ENCODE measurements at regions not wholly inside any gene's neighbourhood (a gene's known extent, or its start where the extent isn't known, plus 50 kb on each side); places are given as distances from the start of the nearest gene placed in this dataset.

DNA sequence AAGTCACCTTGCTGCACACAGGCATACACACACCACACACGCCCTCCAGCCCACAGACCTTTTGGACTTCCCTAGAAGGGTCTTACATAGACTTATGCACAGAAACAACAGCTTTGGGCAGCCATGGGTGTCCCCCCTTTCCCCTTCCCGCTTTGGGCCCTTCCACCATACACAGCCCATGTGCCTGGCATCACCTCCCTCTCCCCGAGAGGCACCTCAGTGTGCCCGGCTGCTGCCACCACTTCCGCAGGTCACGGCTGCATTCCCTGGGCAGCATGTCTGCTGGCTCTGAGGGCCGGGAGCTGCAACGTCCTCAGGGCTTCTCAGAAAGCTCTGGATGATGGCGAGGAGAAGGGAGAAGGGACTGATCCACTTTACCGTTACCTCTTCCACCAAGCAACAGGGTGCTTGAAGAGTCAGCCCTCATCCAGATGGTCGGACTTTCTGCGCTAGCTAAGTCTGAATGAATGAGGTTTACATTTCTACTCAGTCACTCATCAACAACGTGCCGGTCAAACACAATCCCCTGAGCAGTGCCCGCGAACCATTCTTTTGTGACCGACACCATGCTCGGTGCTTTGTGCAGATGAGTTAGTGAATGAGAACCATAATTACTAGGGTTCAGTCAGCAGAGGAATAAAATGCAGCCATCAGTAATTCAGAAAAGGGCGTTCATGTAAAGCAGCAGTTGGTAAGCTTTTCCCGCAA is 72.2 kb upstream of the BCL11B start:
- H3K27me3 ChIP-seq (ENCODE audit: control insufficient read depth, insufficient read depth, low read length): no peaks in the 10 kb centered on the region
- TF ChIP-seq, protein P1, sequence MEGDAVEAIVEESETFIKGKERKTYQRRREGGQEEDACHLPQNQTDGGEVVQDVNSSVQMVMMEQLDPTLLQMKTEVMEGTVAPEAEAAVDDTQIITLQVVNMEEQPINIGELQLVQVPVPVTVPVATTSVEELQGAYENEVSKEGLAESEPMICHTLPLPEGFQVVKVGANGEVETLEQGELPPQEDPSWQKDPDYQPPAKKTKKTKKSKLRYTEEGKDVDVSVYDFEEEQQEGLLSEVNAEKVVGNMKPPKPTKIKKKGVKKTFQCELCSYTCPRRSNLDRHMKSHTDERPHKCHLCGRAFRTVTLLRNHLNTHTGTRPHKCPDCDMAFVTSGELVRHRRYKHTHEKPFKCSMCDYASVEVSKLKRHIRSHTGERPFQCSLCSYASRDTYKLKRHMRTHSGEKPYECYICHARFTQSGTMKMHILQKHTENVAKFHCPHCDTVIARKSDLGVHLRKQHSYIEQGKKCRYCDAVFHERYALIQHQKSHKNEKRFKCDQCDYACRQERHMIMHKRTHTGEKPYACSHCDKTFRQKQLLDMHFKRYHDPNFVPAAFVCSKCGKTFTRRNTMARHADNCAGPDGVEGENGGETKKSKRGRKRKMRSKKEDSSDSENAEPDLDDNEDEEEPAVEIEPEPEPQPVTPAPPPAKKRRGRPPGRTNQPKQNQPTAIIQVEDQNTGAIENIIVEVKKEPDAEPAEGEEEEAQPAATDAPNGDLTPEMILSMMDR (conservative IDR thresholded peaks at IDR 0.05 in 1 of 2, IDR thresholded peaks at IDR 0.05 in 1 of 2; ENCODE audit: low read depth in 1 of 2, low read length in 2 of 2): no peak
- TF ChIP-seq EZH2 (IDR thresholded peaks at IDR 0.05; ENCODE audit: low read length, missing control alignments): no peak
- no peak for DNase-seq (ENCODE audit: low read depth in 2 of 2)

DNA sequence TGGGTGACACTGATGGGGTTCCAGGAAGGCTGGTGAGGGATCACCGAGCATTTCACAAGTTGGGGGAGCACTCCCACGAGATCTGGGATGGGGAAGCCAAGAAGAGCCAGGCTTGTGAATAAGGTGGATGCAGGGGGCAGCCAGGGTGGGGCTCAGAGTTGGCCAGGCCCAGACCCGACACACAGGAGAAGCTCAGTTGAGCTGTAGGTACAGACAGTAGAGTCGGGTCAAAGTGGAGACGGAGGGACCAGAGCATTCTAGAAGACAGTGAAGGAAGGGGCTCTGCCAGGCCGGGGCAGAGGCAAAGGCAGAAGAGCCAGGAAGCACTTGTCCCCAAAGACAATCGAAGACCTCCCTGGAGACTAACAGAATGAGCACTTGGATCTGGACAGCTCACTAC is 70.9 kb upstream of the BCL11B start:
- TF ChIP-seq EZH2 (IDR thresholded peaks at IDR 0.05; ENCODE audit: low read length, missing control alignments): no peak
- TF ChIP-seq, protein P1 (conservative IDR thresholded peaks at IDR 0.05 in 1 of 2, IDR thresholded peaks at IDR 0.05 in 1 of 2; ENCODE audit: low read depth in 1 of 2, low read length in 2 of 2): no peak
- no peaks in the 10 kb centered on the region for H3K9me3 ChIP-seq (ENCODE audit: control insufficient read depth, insufficient read depth, low read depth, low read length)
- H3K4me1 ChIP-seq (ENCODE audit: control insufficient read depth, extremely low read depth, insufficient read depth, low read length): no peaks in the 10 kb centered on the region
- H3K27ac ChIP-seq (ENCODE audit: insufficient read depth, low read length): no peak overlapping the region
- DNase-seq (ENCODE audit: low read depth in 2 of 2): no peak
- no peak overlapping the region for H3K4me2 ChIP-seq (ENCODE audit: extremely low read depth, insufficient read depth, low read length)
- H3K4me3 ChIP-seq (replicated peaks in 1 of 4; ENCODE audit: control extremely low read depth in 1 of 4, insufficient read depth in 1 of 4, low read depth in 3 of 4, low read length in 4 of 4): no peak overlapping the region
- H2AFZ ChIP-seq (ENCODE audit: low read length): no peak overlapping the region
- no peaks in the 10 kb centered on the region for H4K20me1 ChIP-seq (ENCODE audit: control insufficient read depth, extremely low read depth, insufficient read depth, low read length)
- no peaks in the 10 kb centered on the region for H3K36me3 ChIP-seq (ENCODE audit: control insufficient read depth, insufficient read depth, low read length)
- no peak overlapping the region for H3K9ac ChIP-seq (ENCODE audit: insufficient read depth, low read length)
- no peaks in the 10 kb centered on the region for H3K79me2 ChIP-seq (ENCODE audit: control insufficient read depth, insufficient read depth, low read length)
- no peaks in the 10 kb centered on the region for H3K27me3 ChIP-seq (ENCODE audit: control insufficient read depth, insufficient read depth, low read length)

More for the DNA sequence above, 72.2 kb upstream of the BCL11B start:
- no peak overlapping the region for H3K27ac ChIP-seq (ENCODE audit: insufficient read depth, low read length)
- H2AFZ ChIP-seq (ENCODE audit: low read length): no peak overlapping the region
- no peaks in the 10 kb centered on the region for H3K9me3 ChIP-seq (ENCODE audit: control insufficient read depth, insufficient read depth, low read depth, low read length)
- no peak overlapping the region for H3K4me3 ChIP-seq (replicated peaks in 1 of 4; ENCODE audit: control extremely low read depth in 1 of 4, insufficient read depth in 1 of 4, low read depth in 3 of 4, low read length in 4 of 4)
- H3K36me3 ChIP-seq (ENCODE audit: control insufficient read depth, insufficient read depth, low read length): no peaks in the 10 kb centered on the region
- H4K20me1 ChIP-seq (ENCODE audit: control insufficient read depth, extremely low read depth, insufficient read depth, low read length): no peaks in the 10 kb centered on the region
- H3K4me1 ChIP-seq (ENCODE audit: control insufficient read depth, extremely low read depth, insufficient read depth, low read length): no peaks in the 10 kb centered on the region
- no peak overlapping the region for H3K4me2 ChIP-seq (ENCODE audit: extremely low read depth, insufficient read depth, low read length)
- H3K9ac ChIP-seq (ENCODE audit: insufficient read depth, low read length): no peak overlapping the region
- H3K79me2 ChIP-seq (ENCODE audit: control insufficient read depth, insufficient read depth, low read length): no peaks in the 10 kb centered on the region

DNA sequence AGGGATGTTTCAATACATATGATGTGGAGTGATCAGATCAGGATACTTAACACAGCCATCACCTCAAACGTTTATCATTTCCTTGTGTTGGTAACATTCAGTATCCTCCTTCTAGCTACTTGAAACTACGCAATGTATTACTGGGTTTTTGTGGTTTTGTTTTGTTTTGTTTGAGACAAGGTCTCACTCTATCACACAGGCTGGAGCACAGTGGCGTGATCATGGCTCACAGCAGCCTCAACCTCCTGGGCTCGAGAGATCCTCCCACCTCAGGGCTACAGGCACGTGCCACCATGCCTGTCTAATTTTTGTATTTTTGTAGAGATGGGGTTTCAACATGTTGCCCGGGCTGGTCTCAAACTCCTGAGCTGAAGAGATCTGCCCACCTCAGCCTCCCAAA is 70.2 kb upstream of the BCL11B start:
- Histone ChIP-seq H3K4me1 (ENCODE audit: control insufficient read depth, extremely low read depth, insufficient read depth, low read length) (no peaks in the 10 kb centered on the region), H4K20me1 (ENCODE audit: control insufficient read depth, extremely low read depth, insufficient read depth, low read length) (no peaks in the 10 kb centered on the region), H3K27ac (ENCODE audit: insufficient read depth, low read length) (no peak overlapping the region), H3K36me3 (ENCODE audit: control insufficient read depth, insufficient read depth, low read length) (no peaks in the 10 kb centered on the region), H3K27me3 (ENCODE audit: control insufficient read depth, insufficient read depth, low read length) (no peaks in the 10 kb centered on the region), H2AFZ (ENCODE audit: low read length) (no peak overlapping the region), H3K4me3 (replicated peaks in 1 of 4; ENCODE audit: control extremely low read depth in 1 of 4, insufficient read depth in 1 of 4, low read depth in 3 of 4, low read length in 4 of 4) (no peak overlapping the region), H3K9ac (ENCODE audit: insufficient read depth, low read length) (no peak overlapping the region), H3K79me2 (ENCODE audit: control insufficient read depth, insufficient read depth, low read length) (no peaks in the 10 kb centered on the region), H3K4me2 (ENCODE audit: extremely low read depth, insufficient read depth, low read length) (no peak overlapping the region), H3K9me3 (ENCODE audit: control insufficient read depth, insufficient read depth, low read depth, low read length) (no peaks in the 10 kb centered on the region)
- no peak for TF ChIP-seq EZH2 (IDR thresholded peaks at IDR 0.05; ENCODE audit: low read length, missing control alignments)
- TF ChIP-seq, protein P1 (conservative IDR thresholded peaks at IDR 0.05 in 1 of 2, IDR thresholded peaks at IDR 0.05 in 1 of 2; ENCODE audit: low read depth in 1 of 2, low read length in 2 of 2): no peak
- DNase-seq (ENCODE audit: low read depth in 2 of 2): no peak
